ENCODE measurements at regions not wholly inside any gene's neighbourhood (a gene's known extent, or its start where the extent isn't known, plus 50 kb on each side); places are given as distances from the start of the nearest gene placed in this dataset.

GRCh38 chr4:24260133-24260715 is 324.1 kb downstream of the DHX15 start:
- H3K4me1 ChIP-seq (ENCODE audit: control insufficient read depth in 1 of 2, insufficient read depth in 2 of 2, low read length in 2 of 2), result no peaks in the 10 kb centered on the region
- H3K36me3 ChIP-seq (ENCODE audit: control insufficient read depth in 1 of 2, insufficient read depth in 2 of 2, low read length in 2 of 2), result no peaks in the 10 kb centered on the region
- no peak overlapping the region for H3K27ac ChIP-seq (ENCODE audit: low read length)
- no peak overlapping the region for H3K4me3 ChIP-seq (ENCODE audit: low read depth in 1 of 2, low read length in 2 of 2)
- H3K9me3 ChIP-seq (ENCODE audit: control insufficient read depth in 1 of 2, low read length in 2 of 2), result no peaks in the 10 kb centered on the region
- no peaks in the 10 kb centered on the region for H3K27me3 ChIP-seq (ENCODE audit: low read depth, low read length)

- Histone ChIP-seq H3K4me1 (ENCODE audit: control insufficient read depth in 1 of 2, insufficient read depth in 2 of 2, low read length in 2 of 2) (no peaks in the 10 kb centered on the region), H3K36me3 (ENCODE audit: control insufficient read depth in 1 of 2, insufficient read depth in 2 of 2, low read length in 2 of 2) (no peaks in the 10 kb centered on the region), H3K27ac (ENCODE audit: low read length) (no peak overlapping the region), H3K9me3 (ENCODE audit: control insufficient read depth in 1 of 2, low read length in 2 of 2) (no peaks in the 10 kb centered on the region), H3K27me3 (ENCODE audit: low read depth, low read length) (no peaks in the 10 kb centered on the region), H3K4me3 (ENCODE audit: low read depth in 1 of 2, low read length in 2 of 2) (no peak overlapping the region)
Observed at GRCh38 chr4:24256547-24256946, 327.8 kb downstream of the DHX15 start.

- Histone ChIP-seq H3K4me3 (ENCODE audit: low read depth in 1 of 2, low read length in 2 of 2) (no peak overlapping the region), H3K36me3 (ENCODE audit: control insufficient read depth in 1 of 2, insufficient read depth in 2 of 2, low read length in 2 of 2) (no peaks in the 10 kb centered on the region), H3K27ac (ENCODE audit: low read length) (no peak overlapping the region), H3K9me3 (ENCODE audit: control insufficient read depth in 1 of 2, low read length in 2 of 2) (no peaks in the 10 kb centered on the region), H3K4me1 (ENCODE audit: control insufficient read depth in 1 of 2, insufficient read depth in 2 of 2, low read length in 2 of 2) (no peaks in the 10 kb centered on the region), H3K27me3 (ENCODE audit: low read depth, low read length) (no peaks in the 10 kb centered on the region)
Observed at GRCh38 chr4:24256066-24256465, 328.3 kb downstream of the DHX15 start.

GRCh38 chr4:24252121-24252520 is 332.2 kb downstream of the DHX15 start:
- Histone ChIP-seq H3K4me1 (ENCODE audit: control insufficient read depth in 1 of 2, insufficient read depth in 2 of 2, low read length in 2 of 2) (peaks cover 0 to 10% of the 10 kb centered on the region in 2 donors), H3K27me3 (ENCODE audit: low read depth, low read length) (no peaks in the 10 kb centered on the region), H3K27ac (ENCODE audit: low read length) (no peak overlapping the region), H3K4me3 (ENCODE audit: low read depth in 1 of 2, low read length in 2 of 2) (no peak overlapping the region), H3K9me3 (ENCODE audit: control insufficient read depth in 1 of 2, low read length in 2 of 2) (no peaks in the 10 kb centered on the region), H3K36me3 (ENCODE audit: control insufficient read depth in 1 of 2, insufficient read depth in 2 of 2, low read length in 2 of 2) (no peaks in the 10 kb centered on the region)

- Histone ChIP-seq H3K36me3 (ENCODE audit: control insufficient read depth in 1 of 2, insufficient read depth in 2 of 2, low read length in 2 of 2) (no peaks in the 10 kb centered on the region), H3K4me3 (ENCODE audit: low read depth in 1 of 2, low read length in 2 of 2) (no peak overlapping the region), H3K27me3 (ENCODE audit: low read depth, low read length) (no peaks in the 10 kb centered on the region), H3K27ac (ENCODE audit: low read length) (no peak overlapping the region), H3K9me3 (ENCODE audit: control insufficient read depth in 1 of 2, low read length in 2 of 2) (no peaks in the 10 kb centered on the region), H3K4me1 (ENCODE audit: control insufficient read depth in 1 of 2, insufficient read depth in 2 of 2, low read length in 2 of 2) (peaks cover 0 to 10% of the 10 kb centered on the region in 2 donors)
Observed at GRCh38 chr4:24251589-24251988, 332.8 kb downstream of the DHX15 start.

- no peaks in the 10 kb centered on the region for H3K9me3 ChIP-seq (ENCODE audit: control insufficient read depth in 1 of 2, low read length in 2 of 2)
- no peaks in the 10 kb centered on the region for H3K27me3 ChIP-seq (ENCODE audit: low read depth, low read length)
- H3K4me3 ChIP-seq (ENCODE audit: low read depth in 1 of 2, low read length in 2 of 2), result no peak overlapping the region
- no peaks in the 10 kb centered on the region for H3K36me3 ChIP-seq (ENCODE audit: control insufficient read depth in 1 of 2, insufficient read depth in 2 of 2, low read length in 2 of 2)
- H3K27ac ChIP-seq (ENCODE audit: low read length), result no peak overlapping the region
- peaks cover 0 to 10% of the 10 kb centered on the region in 2 donors for H3K4me1 ChIP-seq (ENCODE audit: control insufficient read depth in 1 of 2, insufficient read depth in 2 of 2, low read length in 2 of 2)
Observed at GRCh38 chr4:24249972-24250371, 334.4 kb downstream of the DHX15 start.

GRCh38 chr4:24248674-24249630 is 335.4 kb downstream of the DHX15 start:
- Histone ChIP-seq H3K27me3 (ENCODE audit: low read depth, low read length) (no peaks in the 10 kb centered on the region), H3K27ac (ENCODE audit: low read length) (peak overlapping the region; percentile 5), H3K4me1 (ENCODE audit: control insufficient read depth in 1 of 2, insufficient read depth in 2 of 2, low read length in 2 of 2) (peaks cover 0 to 10% of the 10 kb centered on the region in 2 donors), H3K36me3 (ENCODE audit: control insufficient read depth in 1 of 2, insufficient read depth in 2 of 2, low read length in 2 of 2) (no peaks in the 10 kb centered on the region), H3K4me3 (ENCODE audit: low read depth in 1 of 2, low read length in 2 of 2) (peak overlapping the region in 1 of 2 donors; percentile 9), H3K9me3 (ENCODE audit: control insufficient read depth in 1 of 2, low read length in 2 of 2) (no peaks in the 10 kb centered on the region)

GRCh38 chr4:24245491-24245820 is 338.9 kb downstream of the DHX15 start:
- H3K4me1 ChIP-seq (ENCODE audit: control insufficient read depth in 1 of 2, insufficient read depth in 2 of 2, low read length in 2 of 2), result peaks cover 0 to 10% of the 10 kb centered on the region in 2 donors
- no peak overlapping the region for H3K4me3 ChIP-seq (ENCODE audit: low read depth in 1 of 2, low read length in 2 of 2)
- no peaks in the 10 kb centered on the region for H3K36me3 ChIP-seq (ENCODE audit: control insufficient read depth in 1 of 2, insufficient read depth in 2 of 2, low read length in 2 of 2)
- no peaks in the 10 kb centered on the region for H3K27me3 ChIP-seq (ENCODE audit: low read depth, low read length)
- H3K27ac ChIP-seq (ENCODE audit: low read length), result no peak overlapping the region
- no peaks in the 10 kb centered on the region for H3K9me3 ChIP-seq (ENCODE audit: control insufficient read depth in 1 of 2, low read length in 2 of 2)

- no peak overlapping the region for H3K4me3 ChIP-seq (ENCODE audit: low read depth in 1 of 2, low read length in 2 of 2)
- no peaks in the 10 kb centered on the region for H3K9me3 ChIP-seq (ENCODE audit: control insufficient read depth in 1 of 2, low read length in 2 of 2)
- H3K36me3 ChIP-seq (ENCODE audit: control insufficient read depth in 1 of 2, insufficient read depth in 2 of 2, low read length in 2 of 2), result no peaks in the 10 kb centered on the region
- H3K27ac ChIP-seq (ENCODE audit: low read length), result no peak overlapping the region
- peaks cover 0 to 10% of the 10 kb centered on the region in 2 donors for H3K4me1 ChIP-seq (ENCODE audit: control insufficient read depth in 1 of 2, insufficient read depth in 2 of 2, low read length in 2 of 2)
- H3K27me3 ChIP-seq (ENCODE audit: low read depth, low read length), result no peaks in the 10 kb centered on the region
Observed at GRCh38 chr4:24244663-24245490, 339.5 kb downstream of the DHX15 start.

- Histone ChIP-seq H3K4me3 (ENCODE audit: low read depth in 1 of 2, low read length in 2 of 2) (no peak overlapping the region), H3K27ac (ENCODE audit: low read length) (no peak overlapping the region), H3K36me3 (ENCODE audit: control insufficient read depth in 1 of 2, insufficient read depth in 2 of 2, low read length in 2 of 2) (no peaks in the 10 kb centered on the region), H3K9me3 (ENCODE audit: control insufficient read depth in 1 of 2, low read length in 2 of 2) (no peaks in the 10 kb centered on the region), H3K4me1 (ENCODE audit: control insufficient read depth in 1 of 2, insufficient read depth in 2 of 2, low read length in 2 of 2) (peaks cover 0 to 3% of the 10 kb centered on the region in 2 donors), H3K27me3 (ENCODE audit: low read depth, low read length) (no peaks in the 10 kb centered on the region)
Observed at GRCh38 chr4:24243641-24244040, 340.7 kb downstream of the DHX15 start.

- Histone ChIP-seq H3K4me3 (ENCODE audit: low read depth in 1 of 2, low read length in 2 of 2) (no peak overlapping the region), H3K27ac (ENCODE audit: low read length) (no peak overlapping the region), H3K4me1 (ENCODE audit: control insufficient read depth in 1 of 2, insufficient read depth in 2 of 2, low read length in 2 of 2) (no peaks in the 10 kb centered on the region), H3K9me3 (ENCODE audit: control insufficient read depth in 1 of 2, low read length in 2 of 2) (no peaks in the 10 kb centered on the region), H3K36me3 (ENCODE audit: control insufficient read depth in 1 of 2, insufficient read depth in 2 of 2, low read length in 2 of 2) (no peaks in the 10 kb centered on the region), H3K27me3 (ENCODE audit: low read depth, low read length) (no peaks in the 10 kb centered on the region)
Observed at GRCh38 chr4:24241511-24241910, 342.8 kb downstream of the DHX15 start.
